Ureter (tissue), 1 donor: ENCODE measurements at regions not wholly inside any gene's neighbourhood (a gene's known extent, or its start where the extent isn't known, plus 50 kb on each side); places are given as distances from the start of the nearest gene placed in this dataset.

Experiments used
- DNase-seq: peaks from one replicate; pipeline ENCODE4 v3.0.0-alpha.2; 2020; ENCODE audit warnings: low spot score
- donor health status: DM: yes; HTN: yes; CAD: no.

DNA sequence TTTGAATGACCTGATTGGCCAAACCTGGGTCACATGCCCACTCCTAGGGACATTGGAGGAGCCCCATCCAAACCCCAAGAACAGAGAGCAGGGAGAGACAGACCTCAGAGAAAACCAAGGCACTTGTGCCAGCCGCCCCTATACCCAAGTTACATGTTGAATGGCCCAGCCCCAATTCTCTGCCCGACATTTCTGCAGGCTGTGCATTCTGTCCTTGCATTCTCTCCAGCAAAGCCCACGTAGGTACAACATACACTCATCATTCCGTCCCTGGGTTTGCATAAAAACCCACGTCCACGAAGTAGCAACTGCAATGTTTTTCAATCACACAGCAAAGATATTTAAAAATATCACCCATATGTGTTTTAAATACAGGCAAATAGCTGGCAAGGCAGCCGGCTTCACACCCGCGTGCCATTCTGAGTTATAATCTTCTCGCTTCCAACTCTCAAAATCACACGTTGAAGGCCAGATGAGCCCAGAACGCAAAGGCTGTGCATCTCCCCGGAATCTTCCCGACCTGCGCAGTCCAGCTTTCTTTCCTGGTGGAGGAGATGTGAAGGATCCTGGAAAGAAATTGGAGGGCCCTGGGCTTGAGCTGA, 91.7 kb upstream of the MYL2 start:
- no peak for DNase-seq

DNA sequence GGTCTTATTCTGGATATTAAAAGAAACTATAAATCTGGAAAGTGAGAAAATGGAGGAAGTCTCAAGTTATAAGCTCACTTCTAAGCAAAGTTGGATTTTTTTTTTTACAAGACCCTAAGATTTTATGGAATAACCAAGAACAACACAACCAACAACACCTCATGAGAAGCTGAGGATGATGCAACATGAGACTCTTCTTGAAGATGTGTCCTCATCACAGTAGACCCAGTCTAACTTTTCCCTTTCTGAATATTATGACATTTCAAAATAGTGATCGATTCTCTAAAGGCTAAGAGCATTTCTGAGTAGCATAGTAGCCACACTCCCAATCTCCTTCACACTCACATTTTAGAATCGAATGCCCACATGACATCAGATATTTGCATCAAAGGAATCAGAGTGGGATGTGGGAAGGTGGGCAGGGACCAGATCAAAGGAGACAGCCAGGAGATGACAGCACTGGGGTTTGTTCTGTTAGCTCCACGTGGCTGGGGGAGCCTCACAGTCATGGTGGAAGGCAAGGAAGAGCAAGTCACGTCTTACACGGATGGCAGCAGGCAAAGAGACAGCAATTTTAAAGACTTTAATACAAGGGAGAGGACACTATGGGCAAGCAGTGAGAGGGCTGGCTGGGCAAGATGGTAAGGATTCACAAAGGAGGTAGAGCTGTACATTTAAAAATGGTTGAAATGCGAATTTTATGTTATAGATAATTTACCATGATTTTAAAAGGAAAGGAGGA, 90.7 kb upstream of the MYL2 start:
- no peak for DNase-seq

DNA sequence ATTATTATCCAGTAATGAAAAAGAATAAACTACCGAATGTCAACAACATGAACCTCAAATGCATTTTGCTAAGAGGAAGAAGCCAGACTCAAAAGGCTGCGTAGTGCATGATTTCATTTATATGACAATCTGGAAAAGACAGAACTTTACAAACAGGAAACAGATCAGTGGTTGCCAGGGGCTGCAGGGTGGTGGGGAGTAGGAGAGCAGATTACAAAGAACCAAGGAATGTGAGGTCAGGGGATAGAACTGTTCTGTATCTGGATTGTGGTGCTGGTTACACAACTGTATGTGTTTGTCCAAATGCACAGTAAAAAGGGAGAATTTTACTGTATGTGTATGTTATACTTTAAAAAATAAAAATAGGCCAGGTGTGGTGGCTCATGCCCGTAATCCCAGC, 89.7 kb upstream of the MYL2 start:
- DNase-seq = no peak

DNA sequence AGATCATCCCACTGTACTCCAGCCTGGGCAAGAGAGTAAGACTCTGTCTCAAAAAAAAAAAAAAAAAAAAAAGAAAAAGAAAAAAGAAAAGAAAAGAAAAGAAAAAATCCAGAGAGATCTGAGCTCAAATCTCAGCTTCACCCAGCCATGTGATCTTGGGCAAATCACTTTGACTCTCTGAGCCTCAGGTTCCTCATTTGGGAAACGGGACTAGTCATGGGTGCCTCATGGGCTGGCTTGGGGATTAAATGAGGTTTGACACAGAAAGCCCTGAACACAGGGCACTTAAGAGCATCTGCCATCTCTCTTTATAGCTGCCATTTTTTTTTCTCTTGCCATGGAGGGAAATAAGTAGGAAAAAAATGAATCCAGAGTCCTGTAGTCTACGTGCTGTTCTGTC, 86.2 kb upstream of the MYL2 start:
- DNase-seq = no peak

DNA sequence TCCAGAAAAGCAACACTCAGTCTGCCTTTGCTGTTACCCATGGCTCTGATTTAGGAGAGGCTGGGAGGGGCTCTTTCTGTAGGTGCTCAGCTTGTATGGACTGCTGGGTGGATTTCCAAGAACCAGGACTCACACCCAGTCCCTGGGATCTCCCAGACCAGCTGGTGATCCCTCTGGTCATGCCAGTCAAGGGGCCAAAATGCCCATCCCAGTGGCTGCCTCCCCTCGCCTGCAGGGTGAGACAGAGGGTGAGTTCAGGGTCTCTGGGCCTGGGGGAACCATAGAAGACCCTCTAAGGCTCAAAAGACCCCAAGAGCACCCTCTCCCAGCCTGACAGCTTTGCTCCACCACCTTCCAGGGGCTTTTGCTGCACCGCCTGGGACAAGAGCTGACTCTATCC, 78.6 kb upstream of the MYL2 start:
- DNase-seq = no peak

DNA sequence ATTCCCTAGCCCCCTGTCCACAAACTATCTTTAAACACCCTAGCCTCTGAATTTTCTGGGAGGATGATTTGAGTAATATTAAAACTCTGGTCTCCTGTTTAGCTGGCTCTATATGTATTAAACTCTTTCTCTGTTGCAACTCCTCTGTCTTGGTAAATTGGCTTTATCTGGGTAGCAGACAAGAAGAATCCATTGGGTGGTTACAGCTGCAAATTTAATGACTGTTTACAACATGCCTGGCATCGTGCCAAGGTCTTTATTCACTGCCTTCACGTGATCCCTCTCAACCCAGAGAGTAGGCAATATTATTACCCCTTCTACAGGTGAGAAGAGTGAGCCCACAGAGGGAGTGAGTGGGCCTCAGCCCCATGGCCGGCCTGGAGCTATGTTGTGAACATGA, 77.8 kb upstream of the MYL2 start:
- DNase-seq = no peak

DNA sequence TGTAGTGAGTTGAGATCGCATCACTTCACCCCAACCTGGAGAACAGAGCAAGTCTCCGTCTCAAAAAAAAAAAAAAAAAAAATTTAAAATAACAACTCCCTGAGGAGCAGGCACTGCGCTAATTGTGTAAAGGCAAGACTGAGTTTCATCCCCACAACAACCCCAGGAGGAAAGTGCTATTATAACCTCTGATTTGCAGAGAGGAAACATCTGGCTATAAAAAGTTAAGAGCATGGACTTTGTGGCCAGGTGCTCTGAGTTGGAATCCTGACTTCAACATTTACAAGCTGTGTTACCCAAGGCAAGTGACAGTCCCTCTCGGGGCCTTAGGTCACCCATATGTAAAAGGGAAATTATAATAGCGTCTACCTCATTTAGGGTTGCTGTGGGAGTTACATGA, 76.0 kb upstream of the MYL2 start:
- no peak for DNase-seq

DNA sequence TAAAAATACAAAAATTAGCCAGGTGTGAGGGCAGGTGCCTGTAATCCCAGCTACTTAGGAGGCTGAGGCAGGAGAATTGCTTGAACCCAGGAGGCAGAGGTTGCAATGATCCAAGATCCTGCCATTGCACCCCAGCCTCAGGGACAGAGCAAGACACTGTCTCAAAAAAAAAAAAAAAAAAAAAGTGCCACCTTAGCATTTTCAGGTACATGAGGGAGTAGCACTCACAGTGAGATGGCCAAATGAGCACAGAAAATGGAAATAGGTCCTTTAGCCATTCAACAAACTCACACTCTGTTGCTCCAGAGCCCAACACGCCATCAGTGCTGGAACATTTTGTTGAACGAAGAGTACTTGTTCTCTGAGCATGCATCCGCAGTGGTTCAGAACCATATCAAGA, 75.2 kb upstream of the MYL2 start:
- DNase-seq = no peak

DNA sequence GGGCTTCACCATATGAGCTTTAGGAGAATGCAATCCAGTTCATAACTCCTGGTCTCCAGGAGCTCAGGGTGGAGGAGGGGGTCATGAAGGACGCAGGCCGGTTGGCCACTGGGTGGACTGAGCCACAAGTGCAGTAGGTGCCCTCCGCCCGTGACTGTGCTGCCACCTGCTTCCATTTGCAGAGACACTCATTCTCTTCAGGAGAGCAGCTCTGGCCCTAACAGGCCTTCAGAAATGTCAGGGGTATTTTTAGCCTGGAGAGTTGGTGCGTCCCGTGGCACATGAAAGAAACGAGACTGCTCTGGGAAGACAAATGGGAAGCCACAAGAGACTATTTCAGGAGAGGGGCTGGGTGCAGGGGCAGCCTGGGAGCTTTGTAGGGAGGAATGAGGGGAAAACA, 74.6 kb upstream of the MYL2 start:
- DNase-seq = no peak

DNA sequence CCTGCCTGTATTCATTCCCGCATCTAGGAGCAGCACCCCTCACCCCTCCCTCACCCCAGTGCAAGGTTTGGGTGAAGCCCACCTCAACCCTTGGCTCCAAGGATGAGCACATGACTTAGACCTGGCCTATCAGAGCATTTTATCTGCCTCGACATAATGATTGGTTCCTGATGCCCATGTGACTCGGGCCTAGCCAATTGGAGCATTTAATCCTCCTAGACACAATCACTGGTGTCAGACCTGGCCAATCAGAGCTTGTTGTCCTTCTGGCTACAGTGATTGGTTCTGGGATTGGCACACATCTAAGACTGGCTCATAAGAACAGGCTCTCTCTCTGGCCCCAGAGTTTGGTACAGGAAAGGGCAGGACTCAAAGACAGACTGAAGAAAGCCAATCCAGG, 73.1 kb upstream of the MYL2 start:
- no peak for DNase-seq

DNA sequence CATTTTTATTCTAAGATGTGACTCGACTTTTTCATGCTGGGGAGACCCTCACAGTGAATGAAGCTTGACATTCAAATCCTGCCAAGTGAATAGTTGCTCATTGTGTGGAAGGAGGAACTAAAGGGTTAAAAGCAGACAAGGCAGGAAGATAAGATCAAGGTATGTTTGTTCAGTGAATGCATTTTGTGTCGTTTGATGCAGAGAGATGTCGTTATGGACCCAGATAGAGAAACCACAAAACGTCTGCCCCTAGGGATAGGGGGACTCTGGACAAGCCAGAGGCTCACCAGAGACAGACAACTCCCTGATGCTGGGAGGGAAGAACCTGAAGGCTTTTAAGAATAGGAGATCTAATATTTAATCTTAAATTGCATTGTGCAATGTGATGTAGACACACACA, 72.5 kb upstream of the MYL2 start:
- no peak for DNase-seq

DNA sequence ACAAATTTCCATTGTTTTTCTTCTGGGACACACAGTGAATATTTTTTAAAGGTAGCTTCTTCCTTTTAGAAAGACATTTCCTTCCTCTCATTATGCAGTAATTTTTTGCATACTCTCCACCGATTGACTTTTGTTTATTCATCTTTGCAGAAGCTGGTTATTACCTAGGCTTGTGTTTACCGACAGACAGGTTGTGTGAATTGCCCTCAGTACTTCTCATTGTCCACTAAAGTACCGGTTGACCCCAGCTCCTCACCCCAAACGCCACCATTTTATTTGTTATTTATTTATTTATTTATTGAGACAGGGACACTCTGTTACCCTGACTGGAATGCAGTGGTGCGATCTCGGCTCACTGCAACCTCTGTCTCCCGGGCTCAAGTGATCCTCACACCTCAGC, 63.4 kb upstream of the MYL2 start:
- no peak for DNase-seq

DNA sequence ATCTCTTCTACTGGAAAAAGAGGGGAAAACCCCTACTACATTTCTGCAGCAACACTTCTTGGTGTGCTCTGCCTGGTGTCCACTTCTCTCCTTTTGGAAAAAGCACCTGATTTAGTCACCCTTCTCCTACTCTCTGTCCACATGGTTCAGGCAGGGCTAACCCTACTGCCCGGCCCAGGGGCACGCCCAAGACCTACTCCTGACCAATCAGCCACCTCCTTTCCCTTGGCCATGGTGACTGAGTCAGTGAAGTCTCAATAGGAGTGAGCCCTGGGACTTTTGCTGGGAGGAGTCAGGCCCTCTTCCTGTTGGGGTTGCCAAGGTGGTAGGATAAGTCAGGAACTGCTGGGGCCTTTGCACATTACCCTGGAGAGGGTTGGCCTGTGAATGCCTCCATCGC, 52.5 kb upstream of the MYL2 start:
- DNase-seq = no peak

DNA sequence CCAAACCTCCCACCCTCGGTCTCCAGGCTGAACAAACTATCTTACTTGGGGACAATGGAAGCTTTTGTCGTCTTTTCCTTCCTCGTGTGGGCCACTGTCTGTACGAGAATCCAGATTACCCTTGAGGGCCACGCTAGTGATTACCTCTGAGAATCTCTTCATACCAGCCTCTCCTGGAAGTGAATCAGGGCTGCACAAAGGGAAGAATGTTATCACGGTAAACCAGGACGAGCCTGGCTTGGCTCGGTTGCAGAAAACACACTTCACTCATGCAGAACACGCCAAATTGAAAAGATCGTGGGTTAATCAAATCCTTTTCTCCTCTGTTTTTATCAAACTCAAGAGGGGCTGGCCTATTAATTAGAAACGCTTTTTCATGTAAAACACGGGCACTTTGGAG, 51.6 kb upstream of the MYL2 start:
- DNase-seq = no peak

DNA sequence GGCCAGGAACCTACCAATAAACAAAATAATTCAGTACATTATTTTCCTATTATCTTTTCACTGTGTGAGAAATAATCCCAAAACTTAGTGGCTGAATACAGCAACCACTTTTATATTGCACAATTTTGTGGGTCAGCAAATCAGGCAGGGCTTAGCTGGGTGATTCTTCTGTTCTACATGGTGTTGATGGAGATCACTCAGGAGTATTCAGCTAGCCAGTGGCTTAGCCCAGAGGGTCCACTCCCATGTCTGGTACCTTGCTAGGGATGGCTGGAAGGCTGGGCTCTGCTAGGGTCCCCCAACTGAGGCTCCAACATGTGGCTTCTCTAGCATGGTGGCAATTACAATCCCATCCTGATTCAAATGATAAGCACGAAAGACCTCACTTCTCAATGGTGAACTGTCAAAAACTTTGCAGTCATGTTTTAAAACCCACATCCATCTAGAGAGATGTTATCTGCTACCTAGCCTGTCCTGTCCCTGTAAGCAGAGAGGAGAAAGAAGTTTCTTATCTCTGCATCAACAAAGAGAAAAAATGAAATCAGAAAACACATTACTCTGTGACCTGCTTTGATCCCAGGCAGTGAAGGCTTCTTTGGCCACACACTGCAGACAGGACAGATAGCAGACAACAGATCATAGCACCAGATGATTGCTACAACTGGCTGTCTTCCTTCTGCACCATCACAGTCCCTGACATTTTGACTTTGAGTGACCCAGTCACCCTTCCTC, 51.0 kb upstream of the MYL2 start:
- no peak for DNase-seq
